ENCODE measurements at regions not wholly inside any gene's neighbourhood (a gene's known extent, or its start where the extent isn't known, plus 50 kb on each side); places are given as distances from the start of the nearest gene placed in this dataset.

GRCh38 chr4:151540728-151541388 lies 131.9 kb downstream of the FHIP1A start:
- TF ChIP-seq CTCF (IDR thresholded peaks at IDR 0.05) (no peak), EP300 (IDR thresholded peaks at IDR 0.05) (no peak)

Data from esophagus muscularis mucosa (tissue), 3 donors.